ENCODE measurements at regions not wholly inside any gene's neighbourhood (a gene's known extent, or its start where the extent isn't known, plus 50 kb on each side); places are given as distances from the start of the nearest gene placed in this dataset.

GRCh38 chr2:145592361-145592760 lies 1072.4 kb upstream of the ZEB2 start:
- DNase-seq (ENCODE audit: low read depth in 4 of 6, low spot score in 6 of 6) = no peak
- no peak overlapping the region for H3K4me3 ChIP-seq (ENCODE audit: low read depth, low read length)
- H3K4me1 ChIP-seq (ENCODE audit: control insufficient read depth, insufficient read depth, low read length) = no peaks in the 10 kb centered on the region
- no peak overlapping the region for H3K27ac ChIP-seq (ENCODE audit: low read depth, low read length)
- WGBS (ENCODE audit: insufficient coverage) = 100% methylated on average over 1 of the region's 1 CpG
- H3K36me3 ChIP-seq (ENCODE audit: control insufficient read depth, insufficient read depth, low read length) = no peaks in the 10 kb centered on the region
- no peaks in the 10 kb centered on the region for H3K9me3 ChIP-seq (ENCODE audit: control insufficient read depth, insufficient read depth, low read length)
- no peaks in the 10 kb centered on the region for H3K27me3 ChIP-seq (ENCODE audit: control insufficient read depth, insufficient read depth, low read length)

- WGBS (ENCODE audit: insufficient coverage) = 100% methylated on average over 2 of the region's 3 CpGs
- Histone ChIP-seq H3K36me3 (ENCODE audit: control insufficient read depth, insufficient read depth, low read length) (no peaks in the 10 kb centered on the region), H3K4me3 (ENCODE audit: low read depth, low read length) (no peak overlapping the region), H3K27me3 (ENCODE audit: control insufficient read depth, insufficient read depth, low read length) (no peaks in the 10 kb centered on the region), H3K4me1 (ENCODE audit: control insufficient read depth, insufficient read depth, low read length) (no peaks in the 10 kb centered on the region), H3K9me3 (ENCODE audit: control insufficient read depth, insufficient read depth, low read length) (no peaks in the 10 kb centered on the region), H3K27ac (ENCODE audit: low read depth, low read length) (no peak overlapping the region)
- no peak for DNase-seq (ENCODE audit: low read depth in 4 of 6, low spot score in 6 of 6)
These were observed 1071.3 kb upstream of the ZEB2 start for GRCh38 chr2:145591109-145591809.

- Histone ChIP-seq H3K4me3 (ENCODE audit: low read depth, low read length) (no peak overlapping the region), H3K27ac (ENCODE audit: low read depth, low read length) (no peak overlapping the region), H3K27me3 (ENCODE audit: control insufficient read depth, insufficient read depth, low read length) (no peaks in the 10 kb centered on the region), H3K36me3 (ENCODE audit: control insufficient read depth, insufficient read depth, low read length) (no peaks in the 10 kb centered on the region), H3K9me3 (ENCODE audit: control insufficient read depth, insufficient read depth, low read length) (no peaks in the 10 kb centered on the region), H3K4me1 (ENCODE audit: control insufficient read depth, insufficient read depth, low read length) (no peaks in the 10 kb centered on the region)
- no peak for DNase-seq (ENCODE audit: low read depth in 4 of 6, low spot score in 6 of 6)
- no CpG with 5 or more reads among the region's 3 CpGs for WGBS (ENCODE audit: insufficient coverage)
These were observed 1068.0 kb upstream of the ZEB2 start for GRCh38 chr2:145587922-145588321.

GRCh38 chr2:145584353-145584752 lies 1064.4 kb upstream of the ZEB2 start:
- Histone ChIP-seq H3K9me3 (ENCODE audit: control insufficient read depth, insufficient read depth, low read length) (no peaks in the 10 kb centered on the region), H3K4me3 (ENCODE audit: low read depth, low read length) (no peak overlapping the region), H3K36me3 (ENCODE audit: control insufficient read depth, insufficient read depth, low read length) (no peaks in the 10 kb centered on the region), H3K4me1 (ENCODE audit: control insufficient read depth, insufficient read depth, low read length) (no peaks in the 10 kb centered on the region), H3K27ac (ENCODE audit: low read depth, low read length) (no peak overlapping the region), H3K27me3 (ENCODE audit: control insufficient read depth, insufficient read depth, low read length) (no peaks in the 10 kb centered on the region)
- WGBS (ENCODE audit: insufficient coverage) = no CpG with 5 or more reads among the region's 1 CpG
- DNase-seq (ENCODE audit: low read depth in 4 of 6, low spot score in 6 of 6) = no peak

- DNase-seq (ENCODE audit: low read depth in 4 of 6, low spot score in 6 of 6) = no peak
- WGBS (ENCODE audit: insufficient coverage) = 86% methylated on average over 1 of the region's 5 CpGs
- Histone ChIP-seq H3K4me1 (ENCODE audit: control insufficient read depth, insufficient read depth, low read length) (no peaks in the 10 kb centered on the region), H3K9me3 (ENCODE audit: control insufficient read depth, insufficient read depth, low read length) (no peaks in the 10 kb centered on the region), H3K36me3 (ENCODE audit: control insufficient read depth, insufficient read depth, low read length) (no peaks in the 10 kb centered on the region), H3K27me3 (ENCODE audit: control insufficient read depth, insufficient read depth, low read length) (no peaks in the 10 kb centered on the region), H3K27ac (ENCODE audit: low read depth, low read length) (no peak overlapping the region), H3K4me3 (ENCODE audit: low read depth, low read length) (no peak overlapping the region)
These were observed 1053.7 kb upstream of the ZEB2 start for GRCh38 chr2:145573608-145574007.

- Histone ChIP-seq H3K27ac (ENCODE audit: low read depth, low read length) (no peak overlapping the region), H3K9me3 (ENCODE audit: control insufficient read depth, insufficient read depth, low read length) (no peaks in the 10 kb centered on the region), H3K27me3 (ENCODE audit: control insufficient read depth, insufficient read depth, low read length) (no peaks in the 10 kb centered on the region), H3K36me3 (ENCODE audit: control insufficient read depth, insufficient read depth, low read length) (no peaks in the 10 kb centered on the region), H3K4me1 (ENCODE audit: control insufficient read depth, insufficient read depth, low read length) (no peaks in the 10 kb centered on the region), H3K4me3 (ENCODE audit: low read depth, low read length) (no peak overlapping the region)
- DNase-seq (ENCODE audit: low read depth in 4 of 6, low spot score in 6 of 6) = no peak
These were observed 1052.3 kb upstream of the ZEB2 start for GRCh38 chr2:145572238-145572637.

GRCh38 chr2:145569108-145569507 lies 1049.2 kb upstream of the ZEB2 start:
- no CpG with 5 or more reads among the region's 2 CpGs for WGBS (ENCODE audit: insufficient coverage)
- Histone ChIP-seq H3K4me1 (ENCODE audit: control insufficient read depth, insufficient read depth, low read length) (no peaks in the 10 kb centered on the region), H3K27ac (ENCODE audit: low read depth, low read length) (no peak overlapping the region), H3K9me3 (ENCODE audit: control insufficient read depth, insufficient read depth, low read length) (no peaks in the 10 kb centered on the region), H3K36me3 (ENCODE audit: control insufficient read depth, insufficient read depth, low read length) (no peaks in the 10 kb centered on the region), H3K4me3 (ENCODE audit: low read depth, low read length) (no peak overlapping the region), H3K27me3 (ENCODE audit: control insufficient read depth, insufficient read depth, low read length) (no peaks in the 10 kb centered on the region)
- DNase-seq (ENCODE audit: low read depth in 4 of 6, low spot score in 6 of 6) = no peak

GRCh38 chr2:145563741-145564615 lies 1044.1 kb upstream of the ZEB2 start:
- no peaks in the 10 kb centered on the region for H3K9me3 ChIP-seq (ENCODE audit: control insufficient read depth, insufficient read depth, low read length)
- no peaks in the 10 kb centered on the region for H3K27me3 ChIP-seq (ENCODE audit: control insufficient read depth, insufficient read depth, low read length)

GRCh38 chr2:145561152-145561551 lies 1041.2 kb upstream of the ZEB2 start:
- WGBS (ENCODE audit: insufficient coverage) = no CpG with 5 or more reads among the region's 3 CpGs

More at GRCh38 chr2:145563741-145564615, 1044.1 kb upstream of the ZEB2 start:
- Histone ChIP-seq H3K27ac (ENCODE audit: low read depth, low read length) (no peak overlapping the region), H3K4me1 (ENCODE audit: control insufficient read depth, insufficient read depth, low read length) (no peaks in the 10 kb centered on the region), H3K4me3 (ENCODE audit: low read depth, low read length) (no peak overlapping the region), H3K36me3 (ENCODE audit: control insufficient read depth, insufficient read depth, low read length) (no peaks in the 10 kb centered on the region)
- DNase-seq (ENCODE audit: low read depth in 4 of 6, low spot score in 6 of 6) = peak in 4 of 6 donors; percentile 9 to 51 (median 18)
- 100% methylated on average over 1 of the region's 7 CpGs for WGBS (ENCODE audit: insufficient coverage)

More at GRCh38 chr2:145561152-145561551, 1041.2 kb upstream of the ZEB2 start:
- Histone ChIP-seq H3K9me3 (ENCODE audit: control insufficient read depth, insufficient read depth, low read length) (no peaks in the 10 kb centered on the region), H3K36me3 (ENCODE audit: control insufficient read depth, insufficient read depth, low read length) (no peaks in the 10 kb centered on the region), H3K4me3 (ENCODE audit: low read depth, low read length) (no peak overlapping the region), H3K4me1 (ENCODE audit: control insufficient read depth, insufficient read depth, low read length) (no peaks in the 10 kb centered on the region), H3K27ac (ENCODE audit: low read depth, low read length) (no peak overlapping the region), H3K27me3 (ENCODE audit: control insufficient read depth, insufficient read depth, low read length) (no peaks in the 10 kb centered on the region)
- no peak for DNase-seq (ENCODE audit: low read depth in 4 of 6, low spot score in 6 of 6)
